ENCODE measurements at regions not wholly inside any gene's neighbourhood (a gene's known extent, or its start where the extent isn't known, plus 50 kb on each side); places are given as distances from the start of the nearest gene placed in this dataset.

GRCh38 chr16:86864586-86864985, 286.2 kb downstream of the FOXL1 start:
- ChIA-PET CTCF (no interaction called here), SMC1A (ENCODE audit: uncharacterized antibody, unreplicated experiment) (no interaction called here), RAD21 (ENCODE audit: unreplicated experiment) (no interaction called here), POLR2A (no interaction called here)
- BruUV-seq (replicated peaks): no TSS peak
- ATAC-seq (no peak), DNase-seq (ENCODE audit: low read depth, low spot score) (no peak), FAIRE-seq (no peak)
- H3K9ac ChIP-seq (ENCODE audit: control insufficient read depth, insufficient read depth, low read length): no peak overlapping the region
- H3K36me3 ChIP-seq (ENCODE audit: control insufficient read depth in 2 of 2, insufficient read depth in 2 of 2, low read length in 1 of 2): no peaks in the 10 kb centered on the region
- H3K4me2 ChIP-seq (ENCODE audit: control insufficient read depth, insufficient read depth): no peak overlapping the region
- H3K4me3 ChIP-seq: no peak overlapping the region
- intact Hi-C loops (cut with micrococcal nuclease; ENCODE audit: unreplicated experiment) (no loop called here), in situ Hi-C loops (cut with MboI) (no loop called here)
- H3K4me1 ChIP-seq (ENCODE audit: control insufficient read depth, insufficient read depth, low read length): no peaks in the 10 kb centered on the region
- no peaks in the 10 kb centered on the region for H4K20me1 ChIP-seq (ENCODE audit: control insufficient read depth, insufficient read depth)
- TF ChIP-seq RUNX3 (IDR thresholded peaks at IDR 0.05; ENCODE audit: low read length): no peak
- TF ChIP-seq IRF3 (IDR thresholded peaks at IDR 0.05): no peak
- no peaks in the 10 kb centered on the region for H3K27me3 ChIP-seq (replicated peaks in 1 of 2; ENCODE audit: control insufficient read depth in 2 of 2, insufficient read depth in 2 of 2, low read length in 1 of 2)
- H3K27ac ChIP-seq (ENCODE audit: control insufficient read depth, insufficient read depth): no peak overlapping the region
- no peak overlapping the region for H2AFZ ChIP-seq (ENCODE audit: control insufficient read depth, low read depth, low read length)
- H3K9me3 ChIP-seq (replicated peaks; ENCODE audit: control insufficient read depth, insufficient read depth, low read length): no peaks in the 10 kb centered on the region; the same call in 2 of the 3 replicates
- no peaks in the 10 kb centered on the region for H3K79me2 ChIP-seq (ENCODE audit: control insufficient read depth, insufficient read depth, low read length)
- WGBS (ENCODE audit: insufficient coverage, insufficient replicate concordance, low lambda C conversion rate, missing lambda C conversion rate): 24% methylated on average over 6 of the region's 6 CpGs

GRCh38 chr16:86865851-86866662, 287.7 kb downstream of the FOXL1 start:
- RAD21 ChIA-PET (ENCODE audit: unreplicated experiment): no interaction called here
- Histone ChIP-seq H3K4me1 (ENCODE audit: control insufficient read depth, insufficient read depth, low read length) (no peaks in the 10 kb centered on the region), H3K4me2 (ENCODE audit: control insufficient read depth, insufficient read depth) (no peak overlapping the region), H4K20me1 (ENCODE audit: control insufficient read depth, insufficient read depth) (no peaks in the 10 kb centered on the region), H3K9me3 (replicated peaks; ENCODE audit: control insufficient read depth, insufficient read depth, low read length) (no peaks in the 10 kb centered on the region; the same call in 2 of the 3 replicates), H3K4me3 (no peak overlapping the region), H3K79me2 (ENCODE audit: control insufficient read depth, insufficient read depth, low read length) (no peaks in the 10 kb centered on the region), H3K9ac (ENCODE audit: control insufficient read depth, insufficient read depth, low read length) (no peak overlapping the region), H3K27ac (ENCODE audit: control insufficient read depth, insufficient read depth) (no peak overlapping the region), H2AFZ (ENCODE audit: control insufficient read depth, low read depth, low read length) (no peak overlapping the region), H3K36me3 (ENCODE audit: control insufficient read depth in 2 of 2, insufficient read depth in 2 of 2, low read length in 1 of 2) (no peaks in the 10 kb centered on the region), H3K27me3 (replicated peaks in 1 of 2; ENCODE audit: control insufficient read depth in 2 of 2, insufficient read depth in 2 of 2, low read length in 1 of 2) (no peaks in the 10 kb centered on the region)
- no peak for FAIRE-seq
- ATAC-seq: no peak
- 70% methylated on average over 23 of the region's 23 CpGs for WGBS (ENCODE audit: insufficient coverage, insufficient replicate concordance, low lambda C conversion rate, missing lambda C conversion rate)
- POLR2A ChIA-PET: no interaction called here
- CTCF ChIA-PET: no interaction called here
- intact Hi-C loops (cut with micrococcal nuclease; ENCODE audit: unreplicated experiment) (no loop called here), in situ Hi-C loops (cut with MboI) (no loop called here)
- no peak for DNase-seq (ENCODE audit: low read depth, low spot score)
- TF ChIP-seq IKZF2 (IDR thresholded peaks at IDR 0.05) (no peak), MYB (IDR thresholded peaks at IDR 0.05; ENCODE audit: borderline replicate concordance, low read depth, low read length) (no peak), SREBF1 (IDR thresholded peaks at IDR 0.05; ENCODE audit: low read length) (no peak), ASH2L (IDR thresholded peaks at IDR 0.05; ENCODE audit: borderline replicate concordance, low read depth) (no peak), SMARCA5 (IDR thresholded peaks at IDR 0.05) (no peak)
- SMC1A ChIA-PET (ENCODE audit: uncharacterized antibody, unreplicated experiment): no interaction called here
- no TSS peak for BruUV-seq (replicated peaks)
